Mucosa of gallbladder (tissue), 1 donor: ENCODE measurements at regions not wholly inside any gene's neighbourhood (a gene's known extent, or its start where the extent isn't known, plus 50 kb on each side); places are given as distances from the start of the nearest gene placed in this dataset.
"Not testable (repeated sequence)": the region's sequence is repeated elsewhere in the genome, so short reads cannot be mapped to it uniquely, and the experiment has no call there.

Source experiments
- DNase-seq: peaks from one replicate; pipeline ENCODE4 v3.0.0-alpha.2; 2020; ENCODE audit warnings: low spot score
- donor health status: DM: no; HTN: no; CAD: no.

DNA sequence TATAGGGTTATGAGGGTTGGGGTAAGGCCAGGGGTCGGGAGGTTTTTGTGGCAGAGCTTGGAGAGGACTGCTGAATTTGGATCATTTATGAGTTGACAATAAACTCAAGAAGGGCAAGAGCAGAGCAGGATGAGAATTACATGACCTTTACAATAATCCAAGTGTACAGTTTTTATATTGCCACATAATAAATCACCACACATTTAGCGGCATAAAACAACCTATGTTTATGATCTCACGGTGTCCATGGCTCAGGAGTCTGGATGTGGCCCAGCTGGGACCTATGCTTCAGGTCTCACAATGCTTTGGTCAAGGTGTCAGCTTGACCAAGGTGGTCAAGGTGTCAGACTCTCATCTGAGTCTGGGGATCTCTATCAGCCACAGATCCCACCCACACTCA is 118.3 kb upstream of the WSCD1 start:
- DNase-seq: no peak

DNA sequence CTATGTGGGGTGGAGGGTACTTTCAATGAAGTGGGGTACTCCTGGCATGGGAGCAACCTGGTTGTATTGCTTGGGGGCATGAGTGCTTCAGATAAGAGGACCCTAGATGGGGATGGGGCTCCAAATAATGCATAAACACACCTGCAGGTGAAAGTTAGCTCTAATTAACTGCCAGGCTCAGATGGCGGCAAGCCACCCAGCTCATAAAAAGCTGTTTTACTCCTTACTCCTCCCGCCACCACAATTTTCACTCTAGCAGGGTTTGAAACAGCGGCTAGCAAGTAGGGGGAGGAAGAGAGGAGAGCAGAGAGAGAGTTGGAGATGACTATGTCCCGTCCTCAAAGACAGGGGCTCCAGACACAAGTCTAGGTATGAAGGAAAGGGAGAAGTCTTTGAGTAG is 117.7 kb upstream of the WSCD1 start:
- no peak for DNase-seq

- no peak for DNase-seq
These were observed 114.4 kb upstream of the WSCD1 start for GRCh38 chr17:5955764-5956163.

- no peak for DNase-seq
These were observed 111.3 kb upstream of the WSCD1 start for GRCh38 chr17:5958850-5959249.

- DNase-seq: no peak
These were observed 107.8 kb upstream of the WSCD1 start for GRCh38 chr17:5962371-5962770.

DNA sequence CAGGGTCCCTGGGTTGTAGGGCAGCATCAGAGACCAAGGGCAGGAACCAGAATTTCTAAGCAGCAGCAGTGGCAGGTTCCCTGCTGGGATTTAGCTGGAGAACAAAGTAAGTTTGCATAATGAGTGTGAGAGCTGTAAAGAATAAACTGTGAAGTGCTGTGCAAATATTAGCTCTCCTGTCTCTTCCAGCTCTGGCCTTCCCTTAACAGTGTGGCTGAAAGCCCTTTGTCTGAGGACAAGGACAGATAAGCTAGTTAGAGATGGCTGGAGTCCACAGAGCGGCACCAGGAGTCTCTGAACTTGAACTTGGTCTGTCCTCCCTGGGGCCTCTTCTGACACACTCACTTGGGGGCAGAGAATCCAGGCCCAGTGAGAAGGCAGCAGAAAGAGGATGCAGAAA is 98.2 kb upstream of the WSCD1 start:
- no peak for DNase-seq

- DNase-seq: no peak
These were observed 96.8 kb upstream of the WSCD1 start for GRCh38 chr17:5973410-5973809.

DNA sequence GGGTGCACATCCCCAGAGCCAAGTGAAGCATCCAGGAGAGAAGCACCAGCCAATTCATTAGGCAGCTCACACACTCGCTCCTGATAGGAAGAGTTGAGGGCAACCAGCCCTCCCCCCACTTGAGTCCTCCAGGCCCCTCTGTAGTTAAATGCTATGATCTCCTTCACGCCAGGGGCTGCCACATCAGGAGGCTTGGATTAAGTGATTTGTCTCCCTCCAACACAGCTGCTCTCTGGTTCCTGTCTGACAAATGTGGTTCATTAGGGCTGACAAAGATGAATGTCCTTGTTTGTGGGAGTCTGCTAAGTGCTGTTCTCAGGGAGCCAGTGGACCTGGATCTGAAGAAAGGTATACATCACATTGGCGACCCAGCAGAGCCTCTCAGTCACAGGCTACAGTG is 94.5 kb upstream of the WSCD1 start:
- no peak for DNase-seq

DNA sequence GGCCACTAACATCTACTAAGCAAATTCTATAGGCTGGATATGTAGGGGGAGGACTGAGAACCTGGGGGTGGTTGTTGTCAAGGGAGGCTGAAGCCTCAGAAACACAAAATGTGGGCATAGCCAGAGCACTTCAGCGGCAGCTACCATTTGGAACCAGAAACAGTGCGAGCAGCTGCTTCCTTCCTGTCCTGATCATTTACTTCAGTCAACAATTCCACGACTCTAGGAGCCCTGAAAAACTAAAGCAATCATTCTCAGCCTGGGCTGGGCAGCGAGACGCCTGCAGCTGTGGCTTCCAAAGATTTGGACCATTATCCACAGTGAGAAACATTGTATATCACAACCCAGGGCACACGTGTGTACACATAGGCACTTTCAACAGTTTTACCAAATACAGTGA is 93.9 kb upstream of the WSCD1 start:
- no peak for DNase-seq

DNA sequence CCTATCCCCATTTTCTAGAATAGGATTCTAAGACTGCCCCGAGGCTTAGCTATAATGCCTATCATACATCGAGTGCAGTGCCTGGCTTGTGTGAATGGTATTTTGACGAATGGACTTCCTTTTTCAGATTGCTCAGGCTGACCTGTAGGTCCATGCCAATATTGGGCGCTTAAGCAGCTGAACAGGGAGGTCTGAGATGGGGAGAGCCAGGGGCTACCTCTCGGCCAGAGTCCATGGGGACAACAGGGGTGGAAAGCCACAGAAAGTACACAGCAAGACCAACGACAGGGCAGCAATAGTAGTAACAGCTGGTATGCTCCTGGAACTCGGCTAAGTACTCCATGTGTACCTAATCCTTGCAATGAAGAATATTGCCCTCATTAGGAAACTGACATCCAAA is 91.7 kb upstream of the WSCD1 start:
- DNase-seq: no peak

DNA sequence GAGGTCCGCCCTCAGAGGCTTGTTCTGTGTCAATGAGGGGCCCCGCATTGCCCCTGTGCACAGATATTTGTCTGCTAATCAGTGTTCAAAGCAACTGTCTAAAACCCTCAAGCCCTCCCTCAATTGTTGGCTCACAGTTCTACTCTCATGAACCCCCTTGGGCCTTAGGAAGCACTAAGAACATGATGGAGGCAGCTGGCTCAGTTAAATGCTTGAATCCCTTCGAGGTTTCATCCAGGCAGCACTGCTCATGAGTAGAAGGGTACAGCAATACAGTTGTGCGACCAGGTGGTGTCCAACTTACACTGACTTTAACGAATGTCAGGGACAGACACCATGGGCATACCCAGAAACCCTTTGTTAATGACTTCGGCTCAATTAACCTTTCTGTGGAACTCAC is 89.2 kb upstream of the WSCD1 start:
- no peak for DNase-seq

DNA sequence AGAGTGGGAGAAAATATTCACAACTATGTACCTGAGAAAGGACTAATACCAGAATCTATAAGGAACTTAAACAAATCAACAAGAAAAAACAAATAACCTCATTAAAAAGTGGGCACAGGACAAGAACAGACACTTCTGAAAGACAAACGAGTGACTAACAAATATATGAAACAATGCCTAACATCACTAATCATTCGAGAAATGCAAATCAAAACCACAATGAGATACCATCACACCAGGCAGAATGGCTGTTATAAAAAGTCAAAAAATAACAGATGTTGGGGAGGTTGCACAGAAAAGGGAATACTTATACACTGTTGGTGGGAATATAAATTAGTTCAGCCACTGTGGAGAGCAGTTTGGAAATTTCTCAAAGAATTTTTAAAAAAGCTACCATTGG is 83.5 kb upstream of the WSCD1 start:
- no peak for DNase-seq

DNA sequence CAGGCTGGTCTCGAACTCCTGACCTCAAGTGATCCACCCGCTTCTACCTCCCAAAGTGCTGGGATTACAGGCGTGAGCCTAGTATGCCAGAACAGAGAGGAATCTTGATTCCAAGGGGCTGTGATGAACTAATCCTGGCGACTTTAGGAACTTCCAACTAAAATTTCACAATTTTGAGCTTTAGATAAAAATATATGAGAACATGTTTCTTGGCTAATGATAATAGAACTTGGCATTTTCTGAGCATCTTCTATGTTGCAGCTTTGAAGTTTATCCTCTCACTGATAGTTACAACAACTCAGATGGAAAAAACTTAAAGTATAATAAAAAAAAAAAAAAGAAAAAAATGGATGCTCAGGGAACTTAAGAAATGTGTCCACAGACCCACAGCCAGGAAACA is 69.8 kb upstream of the WSCD1 start:
- no peak for DNase-seq

- not testable (repeated sequence) for DNase-seq
These were observed 67.0 kb upstream of the WSCD1 start for GRCh38 chr17:6003221-6003620.

GRCh38 chr17:6005939-6006338 is 64.2 kb upstream of the WSCD1 start:
- no peak for DNase-seq

DNA sequence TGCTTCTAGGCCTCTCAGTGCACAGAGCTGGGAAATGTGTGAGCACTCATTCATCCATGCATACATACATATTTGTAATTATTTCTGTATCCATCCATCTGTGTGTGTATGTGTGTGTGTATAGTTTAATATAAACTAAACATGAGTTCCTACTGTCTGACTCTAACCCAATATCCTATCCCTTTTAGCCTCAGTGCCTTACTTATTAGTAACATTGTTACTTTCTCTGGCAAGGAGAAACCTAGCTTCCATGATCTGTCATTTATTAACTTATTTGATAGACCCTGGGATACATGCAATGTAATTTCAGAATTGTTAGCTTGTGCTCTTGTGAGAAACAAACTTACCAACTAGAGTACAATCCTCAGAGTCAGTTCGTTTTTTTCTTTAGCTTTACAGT is 59.0 kb upstream of the WSCD1 start:
- DNase-seq: no peak

- no peak for DNase-seq
These were observed 51.4 kb upstream of the WSCD1 start for GRCh38 chr17:6018788-6019187.

GRCh38 chr17:6019959-6020358 is 50.2 kb upstream of the WSCD1 start:
- no peak for DNase-seq

DNA sequence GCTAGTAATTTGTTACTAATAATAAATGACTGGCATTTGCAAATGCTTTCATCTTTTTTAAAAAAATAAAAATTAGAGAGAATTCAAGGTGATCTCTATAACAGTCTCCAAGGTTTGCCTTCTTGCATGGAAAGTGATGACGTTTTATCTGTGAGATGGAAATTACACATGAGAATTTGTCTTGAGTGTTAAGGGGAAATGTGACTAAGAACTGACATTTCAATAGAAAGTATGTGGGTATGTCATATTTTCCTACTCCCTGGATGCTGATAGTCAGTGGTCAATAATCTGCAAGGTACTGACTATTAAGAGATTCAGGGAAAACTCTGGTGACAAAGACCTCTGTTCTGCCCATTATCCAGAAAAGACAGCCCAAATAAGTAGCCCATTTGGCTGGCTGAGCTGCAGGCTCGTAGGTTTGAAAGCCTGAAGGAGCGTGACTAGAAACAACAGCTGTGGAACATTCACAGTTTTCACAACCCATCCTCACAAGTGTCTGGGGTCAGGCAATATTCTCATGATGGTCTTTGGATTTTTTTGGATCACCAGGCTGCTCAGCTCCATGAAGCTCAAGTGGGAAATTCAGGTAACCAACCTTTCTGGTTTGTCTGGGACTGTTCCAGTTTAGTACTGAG is 49.7 kb upstream of the WSCD1 start:
- no peak for DNase-seq
